Renal cortex interstitium (tissue), 11 donors: ENCODE measurements at regions not wholly inside any gene's neighbourhood (a gene's known extent, or its start where the extent isn't known, plus 50 kb on each side); places are given as distances from the start of the nearest gene placed in this dataset.

ENCODE experiments used
- DNase-seq, 11 donors: peaks; one replicate each; pipeline ENCODE4 v3.0.0-alpha.2; 2013; ENCODE audit warnings: low read depth in 9 of 11, low spot score in 4 of 11; ENCODE audit errors: extremely low read depth in 1 of 11

DNA sequence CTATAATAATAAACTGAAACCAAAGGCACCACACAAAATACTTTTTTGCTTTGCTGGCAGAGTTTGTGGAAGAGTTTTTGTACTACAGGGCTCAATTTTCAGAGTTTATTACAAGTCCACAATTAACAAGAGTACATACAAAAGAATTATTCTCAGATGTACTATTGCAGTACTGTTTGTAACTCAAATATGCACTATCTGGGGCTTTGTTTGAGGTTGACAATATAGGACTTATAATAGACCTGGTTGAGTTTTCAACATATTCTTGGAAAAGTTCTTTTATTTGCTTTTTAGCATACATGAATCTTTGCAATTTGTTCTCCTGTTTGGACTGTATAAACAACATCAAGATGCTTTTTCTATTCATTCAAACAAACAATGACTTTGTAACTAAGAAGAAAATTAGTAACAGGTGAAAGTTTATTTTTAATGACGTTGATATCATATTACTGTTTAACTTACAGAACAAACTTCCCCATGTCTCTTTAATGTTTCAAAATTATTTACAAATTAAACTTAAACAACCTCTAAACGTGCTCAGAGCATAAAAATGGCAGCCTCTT, 407.4 kb upstream of the PRICKLE1 start:
- no peak for DNase-seq

DNA sequence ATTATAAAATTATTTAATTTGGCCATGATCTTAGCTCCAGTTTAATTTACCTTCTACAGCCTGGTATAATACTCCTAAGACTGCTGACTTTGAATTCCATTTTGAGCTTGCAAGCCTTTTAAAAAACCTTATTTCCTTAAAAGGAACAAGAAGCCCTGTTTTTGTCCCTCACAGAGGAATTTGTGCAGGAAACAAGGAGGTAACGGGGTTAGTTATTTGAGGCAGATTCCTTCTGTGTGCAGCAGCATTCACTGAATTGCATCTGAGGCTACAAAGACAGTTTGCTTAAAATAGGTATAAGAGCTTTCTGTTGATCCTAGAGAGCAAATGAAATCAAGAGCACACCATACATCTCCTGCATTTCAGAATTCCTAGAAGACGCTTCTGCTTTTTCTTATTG, 403.3 kb upstream of the PRICKLE1 start:
- DNase-seq, result no peak

DNA sequence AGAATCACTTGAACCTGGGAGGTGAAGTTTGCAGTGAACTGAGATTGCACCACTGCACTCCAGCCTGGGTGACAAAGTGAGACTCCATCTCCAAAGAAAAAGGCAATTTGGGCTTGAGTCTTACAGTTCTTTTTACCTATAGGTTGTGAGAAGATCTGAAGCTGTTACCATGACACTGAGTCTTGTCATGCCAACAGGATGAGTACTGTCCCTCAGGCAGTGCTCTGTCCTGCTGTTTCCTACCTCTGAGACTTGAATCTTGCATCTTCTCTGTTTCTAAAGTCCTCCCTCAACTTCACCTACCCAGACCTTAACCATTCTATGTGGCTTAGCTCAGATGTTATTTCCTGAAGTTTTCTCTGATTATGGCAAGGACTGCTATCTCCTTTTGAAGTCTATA, 400.8 kb upstream of the PRICKLE1 start:
- DNase-seq, result no peak

DNA sequence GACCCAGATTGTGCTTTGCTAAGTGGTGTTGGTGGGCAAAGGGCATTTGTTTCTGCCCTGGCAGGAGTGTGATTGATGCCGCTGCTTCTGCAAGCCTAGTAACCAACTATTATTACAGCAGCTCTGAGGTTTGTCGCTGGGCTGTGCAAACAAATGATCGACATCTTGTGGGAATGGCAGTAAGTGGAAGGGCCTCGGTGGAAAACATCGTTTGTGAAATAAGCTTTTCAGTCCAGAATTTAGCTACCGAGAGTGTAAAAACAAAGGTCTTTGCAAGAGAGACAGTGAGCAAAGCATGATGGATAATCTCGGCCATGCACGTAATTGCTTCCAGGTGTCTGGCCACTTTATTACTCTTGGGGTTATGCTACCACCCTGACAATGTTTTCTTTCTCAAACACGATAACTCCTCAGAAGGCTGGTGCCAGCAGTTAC, 397.7 kb upstream of the PRICKLE1 start:
- DNase-seq, result no peak

DNA sequence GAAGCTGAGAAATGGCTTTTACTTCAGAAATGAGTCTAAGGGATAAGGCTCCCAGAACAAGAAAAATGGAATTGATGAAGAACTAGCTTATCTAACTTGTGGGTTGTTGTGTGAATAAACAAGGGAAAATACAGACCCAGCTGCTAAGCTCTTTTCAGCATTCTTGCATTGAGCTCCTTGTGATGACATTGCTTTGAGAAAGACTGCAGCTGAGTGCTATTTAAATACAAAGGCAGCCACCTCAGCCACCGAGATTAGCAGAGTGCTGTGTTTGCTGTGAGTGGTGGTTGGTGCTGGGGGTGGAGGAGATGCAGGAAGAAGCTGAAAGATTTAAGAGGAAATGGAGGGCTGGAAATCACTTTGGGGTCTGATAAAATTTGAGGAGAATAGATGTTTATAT, 396.0 kb upstream of the PRICKLE1 start:
- DNase-seq, result no peak

DNA sequence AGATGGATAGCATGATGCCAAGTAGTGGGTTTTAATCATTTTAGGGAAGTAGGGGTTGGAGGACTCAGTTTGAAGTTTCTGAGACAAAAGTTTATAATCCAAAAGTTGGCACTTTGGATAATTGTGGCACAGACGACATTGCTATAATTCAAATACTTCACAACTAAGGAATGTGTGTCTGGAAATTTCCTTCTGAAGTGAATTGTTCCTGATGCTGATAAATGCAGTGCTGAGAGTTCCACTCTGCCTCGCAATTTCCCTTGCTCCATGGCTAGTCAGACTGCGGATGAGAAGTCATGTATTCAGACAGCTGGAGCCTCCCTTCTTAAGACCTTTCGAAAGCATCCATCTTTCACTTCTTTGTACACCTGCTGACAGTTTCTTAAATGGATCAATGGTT, 393.3 kb upstream of the PRICKLE1 start:
- no peak for DNase-seq

DNA sequence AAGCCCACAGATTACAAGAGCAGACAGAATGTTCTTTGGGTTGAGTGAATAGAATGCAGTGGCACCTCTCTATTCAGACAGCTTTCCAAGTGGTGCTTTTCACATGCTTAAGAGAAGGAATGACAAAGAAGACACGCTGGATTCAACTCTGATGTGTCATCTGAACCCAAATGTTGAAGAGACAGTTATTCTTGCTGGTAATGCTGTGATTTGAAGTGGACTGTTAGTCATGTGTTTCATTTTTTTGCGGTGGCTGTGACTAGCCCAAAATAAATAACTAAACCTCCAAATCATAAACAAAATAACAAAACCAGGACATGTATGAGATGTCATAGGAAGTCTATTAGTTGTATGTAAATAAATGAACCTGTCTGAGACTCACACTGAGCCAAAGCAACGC, 391.8 kb upstream of the PRICKLE1 start:
- DNase-seq, result no peak

DNA sequence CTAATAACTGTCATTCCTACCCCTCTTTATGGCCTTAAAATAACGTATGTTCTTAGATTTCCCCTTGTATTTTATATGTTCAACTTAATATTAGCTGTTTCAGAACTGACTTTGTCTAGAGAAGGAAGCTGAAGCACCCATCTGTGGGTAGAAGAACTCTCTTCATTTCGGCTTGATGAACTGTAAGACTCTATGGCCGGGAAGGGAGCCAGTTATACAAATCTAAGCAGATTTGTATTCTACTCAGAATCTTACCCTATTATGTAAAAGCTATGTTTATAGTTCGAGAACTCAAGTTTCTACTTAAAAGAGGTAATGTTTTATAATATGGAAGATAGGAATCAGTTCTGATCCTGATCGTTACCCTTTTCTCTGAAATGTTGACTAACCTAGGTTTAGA, 390.9 kb upstream of the PRICKLE1 start:
- no peak for DNase-seq

DNA sequence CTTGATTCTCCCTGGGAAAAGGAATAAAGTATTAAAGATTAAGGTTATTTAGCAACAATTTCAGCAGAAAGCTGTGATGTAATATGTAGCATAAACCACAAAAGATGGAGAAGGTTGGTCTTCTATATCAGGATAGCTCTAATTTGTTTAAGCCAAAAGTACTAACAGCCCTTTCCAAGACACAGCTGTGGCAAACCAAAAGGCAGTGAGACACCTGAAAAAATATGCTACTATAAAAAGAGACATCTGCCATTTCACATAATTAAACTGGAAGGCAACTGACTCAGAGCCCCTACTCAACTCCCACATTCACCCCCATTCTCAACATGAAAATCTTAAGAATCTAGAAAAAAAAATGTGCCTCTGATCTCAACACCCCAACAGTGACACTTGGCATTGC, 390.2 kb upstream of the PRICKLE1 start:
- DNase-seq, result no peak

DNA sequence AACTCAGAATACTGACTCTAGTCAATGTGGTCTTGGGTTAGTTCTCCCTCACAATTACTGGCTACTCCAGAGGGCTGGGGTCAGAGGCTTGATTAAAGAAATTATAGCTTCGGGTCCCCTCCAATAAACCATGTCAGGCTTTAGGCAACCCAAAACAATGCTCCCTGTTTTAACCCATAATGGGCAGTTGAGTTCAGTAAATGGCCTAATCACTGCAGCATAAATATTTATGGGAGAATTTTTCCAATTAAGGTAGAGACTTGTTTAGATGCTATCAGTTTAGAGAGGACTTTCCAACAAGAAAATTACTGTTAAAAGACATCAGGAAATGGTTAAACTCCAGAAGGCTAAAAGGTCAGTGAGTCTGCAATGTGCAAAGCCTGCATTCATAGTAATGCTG, 389.2 kb upstream of the PRICKLE1 start:
- peak in 2 of 11 donors; percentile 13 to 18 for DNase-seq

DNA sequence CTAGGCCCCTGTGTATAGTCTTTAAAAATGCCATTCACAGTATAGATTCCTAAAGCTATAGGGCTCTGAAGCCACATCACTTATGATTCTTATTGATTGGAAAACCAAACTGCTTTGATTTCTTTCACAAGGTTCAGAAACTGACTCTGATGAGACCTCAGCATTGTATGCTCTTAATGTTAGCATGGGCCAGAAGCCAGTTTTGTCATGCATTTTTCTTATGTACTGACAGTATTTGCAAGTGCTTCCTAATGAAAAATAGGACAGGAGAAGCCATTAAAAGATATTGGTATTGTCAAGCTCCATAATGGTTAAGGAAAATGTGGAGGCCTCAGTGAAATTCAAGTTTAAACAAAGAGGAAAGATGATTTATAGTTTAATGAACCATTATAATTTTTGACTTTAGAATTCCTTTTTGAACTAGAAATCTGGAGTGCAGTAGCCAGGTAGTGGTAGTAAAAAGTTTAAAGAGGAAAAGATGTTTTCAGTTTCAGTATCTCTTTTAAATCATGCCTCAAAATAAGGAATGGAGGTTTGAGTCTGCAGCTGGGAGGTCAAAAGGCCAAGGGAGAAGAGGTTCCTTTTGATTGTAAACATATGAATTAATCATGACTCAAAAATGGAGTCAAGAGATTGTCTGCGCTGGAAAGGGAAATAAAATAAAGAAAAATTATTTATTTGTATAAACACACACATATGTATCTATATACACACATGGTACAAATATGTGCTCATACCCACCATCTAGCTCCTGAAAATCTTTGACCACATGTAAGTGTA, 388.1 kb upstream of the PRICKLE1 start:
- DNase-seq, result no peak

DNA sequence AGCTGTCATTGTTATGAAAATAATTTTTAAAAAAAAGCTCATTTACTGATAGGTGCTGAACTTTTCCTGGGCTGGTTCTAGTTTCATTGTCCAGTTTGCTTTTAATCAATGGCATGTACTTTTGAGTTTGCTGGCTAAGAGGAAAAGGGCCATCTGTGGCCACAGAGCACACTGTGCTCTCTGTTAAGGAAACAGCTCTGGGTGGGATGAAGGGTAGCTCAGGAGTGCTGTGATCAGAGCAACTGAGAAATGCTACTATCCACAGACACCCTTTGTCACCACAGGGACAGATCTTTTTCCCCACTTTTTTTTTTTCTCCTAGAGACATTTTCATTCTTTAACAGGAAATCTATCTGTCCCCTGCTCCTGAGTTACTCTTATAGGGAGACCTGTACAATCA, 387.1 kb upstream of the PRICKLE1 start:
- no peak for DNase-seq

DNA sequence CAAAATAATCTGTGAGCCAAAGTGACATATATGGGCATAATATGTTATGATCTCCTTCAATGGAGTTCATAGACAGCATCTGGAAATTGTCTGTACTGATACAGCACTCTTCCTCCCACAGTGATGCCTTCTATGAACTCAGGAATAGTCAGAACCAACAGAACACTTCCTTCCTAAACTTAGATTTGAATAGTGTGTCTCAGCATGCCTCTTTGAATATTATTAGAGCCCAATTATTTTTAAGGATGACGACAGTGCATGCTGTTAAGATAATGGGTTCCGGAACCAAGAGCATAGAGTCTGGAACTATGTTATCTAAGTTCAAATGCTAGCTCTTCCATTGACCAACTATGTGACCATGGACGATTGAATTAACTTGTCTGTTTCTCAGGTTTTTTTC, 386.6 kb upstream of the PRICKLE1 start:
- DNase-seq, result no peak

DNA sequence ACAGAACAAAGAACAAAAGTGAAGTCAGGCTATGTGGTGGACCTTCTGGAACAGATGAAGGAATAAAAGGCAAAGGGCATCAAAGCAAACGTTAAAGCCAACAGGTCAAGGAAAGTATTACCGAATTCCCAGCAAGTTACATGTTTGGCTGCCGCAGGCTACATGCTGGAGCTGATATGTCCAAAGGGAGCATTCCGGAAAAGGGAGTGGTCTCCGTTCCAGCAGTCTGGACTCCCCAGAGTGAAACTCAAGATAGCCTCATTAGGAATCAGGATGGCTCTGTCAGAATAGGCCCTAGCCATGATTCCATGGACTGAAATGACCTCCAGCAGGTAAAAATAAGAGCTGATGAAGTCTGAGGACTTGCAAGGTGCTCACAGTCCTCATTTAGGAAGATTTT, 379.8 kb upstream of the PRICKLE1 start:
- no peak for DNase-seq

DNA sequence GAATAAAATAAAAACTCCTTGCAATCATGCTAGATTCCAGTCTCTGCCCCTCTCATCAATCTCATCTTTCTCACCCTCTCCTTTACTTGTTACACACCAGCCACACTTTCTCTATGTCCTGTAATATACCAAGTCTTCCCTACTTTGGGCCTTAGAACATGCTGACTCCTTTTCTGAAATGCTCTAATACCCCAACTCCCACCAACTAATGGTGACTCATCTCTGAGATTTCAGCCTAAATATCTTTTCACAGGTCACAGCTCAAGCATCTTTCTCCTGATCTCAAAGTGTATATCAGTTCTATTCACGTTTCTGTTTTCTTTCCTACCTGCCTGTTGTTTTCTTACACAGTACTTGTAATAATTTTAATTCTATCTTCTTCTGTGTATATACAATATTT, 378.9 kb upstream of the PRICKLE1 start:
- DNase-seq, result no peak

DNA sequence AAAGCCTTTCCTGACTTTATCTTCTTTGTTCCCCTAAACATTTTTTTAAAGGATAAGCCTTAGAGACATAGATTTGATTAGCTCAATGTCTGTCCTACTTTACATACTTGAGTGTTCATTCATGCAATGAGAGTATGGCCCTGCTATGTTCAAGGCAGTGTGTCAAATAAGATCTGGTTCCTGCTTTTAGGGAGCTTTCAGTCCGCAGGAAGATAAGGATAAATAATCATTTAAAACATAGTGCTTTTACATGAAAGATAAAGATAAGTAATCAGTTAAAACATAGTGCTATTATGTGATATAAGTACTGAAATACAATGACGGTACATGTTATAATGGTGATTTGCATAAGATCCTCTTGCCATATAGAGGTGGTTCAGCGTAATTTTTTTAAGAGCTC, 378.3 kb upstream of the PRICKLE1 start:
- no peak for DNase-seq

DNA sequence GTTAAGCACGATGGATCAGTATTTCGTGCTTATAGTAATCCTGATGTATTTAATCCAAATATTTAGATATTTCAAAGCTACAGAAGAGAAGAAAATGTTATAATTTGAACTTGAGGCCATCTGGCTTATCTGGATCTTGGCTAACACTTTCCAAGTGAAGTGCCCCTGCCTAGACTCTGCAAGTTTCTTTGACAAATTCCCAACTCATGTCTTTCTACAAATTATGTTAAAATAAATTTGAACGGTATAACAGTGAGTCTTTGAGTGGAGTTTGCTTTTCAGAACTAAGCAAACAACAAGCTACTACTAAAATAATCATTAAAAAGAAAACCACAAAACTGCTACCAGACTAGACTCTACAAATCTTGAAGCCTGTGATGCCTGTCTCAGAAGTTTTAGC, 374.4 kb upstream of the PRICKLE1 start:
- DNase-seq, result no peak

DNA sequence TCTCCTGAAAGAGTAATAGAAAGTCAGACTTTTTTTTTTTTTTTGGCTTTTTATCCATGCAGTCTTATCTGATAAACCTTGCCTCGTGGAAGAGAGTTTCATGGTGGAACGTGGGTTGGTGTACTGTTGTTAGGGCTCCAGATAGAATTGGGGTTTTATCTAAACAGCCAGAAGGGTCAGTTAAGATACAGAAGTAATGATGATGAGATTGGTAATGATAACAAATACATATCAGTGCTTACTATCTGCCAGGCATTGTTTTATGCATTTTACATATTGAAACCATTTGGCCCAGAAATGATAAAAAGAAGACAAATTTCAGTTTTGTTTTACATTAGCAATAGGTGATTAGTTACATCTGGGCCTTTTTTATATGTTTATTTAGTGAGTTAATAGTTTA, 372.8 kb upstream of the PRICKLE1 start:
- DNase-seq, result no peak

DNA sequence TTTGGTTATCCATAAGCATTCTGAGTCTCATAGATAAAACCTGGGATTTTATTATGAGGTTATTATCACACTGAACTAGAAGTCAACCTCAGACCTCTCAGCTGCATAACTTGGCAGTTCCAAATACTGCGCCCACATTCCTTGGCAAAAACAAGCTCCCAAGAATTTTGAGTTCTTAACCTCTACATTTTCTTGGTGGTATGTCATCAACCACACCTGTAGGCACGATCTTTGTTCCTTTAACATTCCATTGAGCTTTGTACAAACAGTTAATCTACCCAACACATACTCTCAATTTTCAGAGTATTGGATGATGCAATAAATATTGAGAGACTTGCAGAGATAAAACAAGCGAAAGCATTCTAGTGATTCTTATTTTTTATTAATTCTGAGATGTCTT, 371.8 kb upstream of the PRICKLE1 start:
- DNase-seq, result no peak

DNA sequence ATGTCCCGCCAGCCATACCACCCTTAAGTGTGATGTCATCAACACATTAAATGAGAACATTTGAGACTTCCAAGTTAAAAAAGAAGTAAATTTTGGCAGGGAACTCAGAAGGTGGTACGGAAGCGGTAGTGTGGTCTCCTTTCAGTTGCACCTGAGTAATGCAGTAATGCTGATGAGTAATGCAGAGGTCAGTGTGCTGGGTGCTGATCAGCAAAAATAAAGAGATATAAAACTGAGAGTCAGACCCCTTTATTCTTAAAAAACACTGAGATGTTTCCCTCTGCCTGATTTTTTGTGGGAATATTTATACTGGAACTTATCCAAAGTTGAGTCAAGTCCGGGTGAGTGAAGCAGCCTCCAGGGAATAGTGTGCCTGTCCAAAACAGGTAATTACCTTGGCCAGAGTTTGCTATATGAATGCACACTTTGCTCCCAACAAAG, 370.6 kb upstream of the PRICKLE1 start:
- no peak for DNase-seq

DNA sequence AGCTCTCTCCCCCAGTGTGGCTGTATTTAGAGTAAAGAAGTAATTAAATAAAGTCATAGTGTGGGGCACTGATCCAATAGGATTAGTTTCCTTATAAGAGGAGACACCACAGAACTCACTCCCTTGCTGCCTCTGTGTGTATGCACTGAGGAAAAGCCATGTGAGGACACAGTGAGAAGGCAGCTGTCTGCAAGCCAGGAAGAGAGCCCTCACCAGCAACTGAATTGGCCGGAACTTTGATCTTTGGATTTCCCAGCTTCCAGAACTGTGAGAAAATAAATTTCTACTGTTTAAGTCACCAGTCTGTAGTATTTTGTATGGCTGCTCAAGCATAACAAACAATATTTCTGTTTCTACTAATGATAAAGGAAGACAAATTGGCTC, 368.7 kb upstream of the PRICKLE1 start:
- DNase-seq, result no peak
